ENCODE measurements at regions not wholly inside any gene's neighbourhood (a gene's known extent, or its start where the extent isn't known, plus 50 kb on each side); places are given as distances from the start of the nearest gene placed in this dataset.
A peak's percentile ranks its signal among the peaks of the same experiment; 100 is the strongest.
"Not testable (repeated sequence)": the region's sequence is repeated elsewhere in the genome, so short reads cannot be mapped to it uniquely, and the experiment has no call there.

DNA sequence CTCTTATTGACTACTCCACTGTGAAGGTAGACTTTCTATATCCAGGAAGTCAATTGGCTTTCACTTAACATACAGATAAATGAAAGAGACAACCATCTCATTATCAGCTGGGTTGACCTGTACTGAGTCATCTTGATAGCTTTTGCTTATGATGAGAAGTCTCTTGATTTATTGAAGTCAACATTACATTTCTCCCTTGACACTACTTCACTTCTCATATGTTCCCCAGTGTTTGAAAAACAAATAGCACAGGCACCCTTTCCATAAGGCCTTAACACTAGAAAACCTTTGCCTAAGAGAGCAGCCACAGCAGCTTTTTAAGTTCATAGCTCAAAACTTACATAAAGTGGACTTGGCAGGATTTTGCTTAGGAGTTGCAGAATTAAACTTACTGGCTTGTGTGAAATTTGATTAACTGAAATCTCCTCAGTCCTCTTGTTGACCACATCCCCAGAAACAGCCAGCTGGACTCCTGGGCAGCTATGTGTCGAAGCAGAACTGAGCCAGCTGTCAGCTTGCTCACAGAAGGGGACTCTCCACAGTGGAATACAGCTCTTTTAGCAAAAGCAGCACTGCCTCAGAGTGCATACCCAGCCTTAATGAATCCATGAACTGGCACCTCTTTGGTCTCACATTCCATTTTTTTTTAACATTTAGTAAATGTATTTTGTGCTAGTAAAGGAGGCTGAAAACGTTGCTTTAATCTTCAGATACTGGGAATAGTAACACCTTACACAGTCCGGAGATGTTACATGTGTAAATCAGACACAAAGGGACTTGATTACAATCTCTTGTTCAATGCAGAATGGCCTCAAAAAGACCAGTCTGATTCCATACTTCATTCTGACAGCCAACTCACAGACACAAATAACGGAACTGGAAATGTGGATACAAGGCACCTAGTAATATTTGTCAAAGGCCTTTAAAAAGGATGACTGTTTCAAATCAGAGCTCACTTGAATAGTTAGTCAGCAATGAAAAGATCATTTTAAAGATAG, 1532.7 kb downstream of the HACE1 start:
- no peak for DNase-seq (ENCODE audit: low spot score)

DNA sequence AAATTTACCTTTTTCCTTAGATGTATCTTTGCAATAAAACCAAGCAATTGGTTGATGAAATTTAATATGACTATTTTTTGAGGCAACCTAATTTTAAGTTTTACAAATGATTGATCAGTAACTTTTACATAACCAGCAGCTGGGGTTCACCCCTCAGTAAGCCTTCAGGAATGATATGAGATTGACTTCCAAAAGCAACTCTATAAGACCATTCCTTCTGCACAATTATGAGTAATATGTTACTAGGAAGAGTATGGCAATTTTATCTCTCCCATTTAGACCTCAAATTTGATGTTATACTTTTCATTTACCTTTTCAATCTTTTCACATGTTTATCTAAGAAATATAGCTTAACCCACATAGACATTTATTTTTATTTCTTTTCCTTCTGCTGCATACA, 1546.3 kb downstream of the HACE1 start:
- no peak for DNase-seq (ENCODE audit: low spot score)

DNA sequence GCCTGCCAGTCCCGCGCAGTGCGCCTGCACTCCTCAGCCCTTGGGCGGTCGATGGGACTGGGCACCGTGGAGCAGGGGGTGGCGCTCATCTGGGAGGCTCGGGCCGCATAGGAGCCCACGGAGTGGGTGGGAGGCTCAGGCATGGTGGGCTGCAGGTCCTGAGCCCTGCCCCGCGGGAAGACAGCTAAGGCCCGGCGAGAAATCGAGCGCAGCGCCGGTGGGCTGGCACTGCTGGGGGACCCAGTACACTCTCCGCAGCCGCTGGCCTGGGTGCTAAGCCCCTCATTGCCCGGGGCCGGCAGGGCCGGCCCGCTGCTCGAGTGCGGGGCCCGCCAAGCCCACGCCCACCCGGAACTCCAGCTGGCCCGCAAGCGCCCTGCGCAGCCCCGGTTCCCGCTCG, 1565.3 kb downstream of the HACE1 start:
- not testable (repeated sequence) for DNase-seq (ENCODE audit: low spot score)

DNA sequence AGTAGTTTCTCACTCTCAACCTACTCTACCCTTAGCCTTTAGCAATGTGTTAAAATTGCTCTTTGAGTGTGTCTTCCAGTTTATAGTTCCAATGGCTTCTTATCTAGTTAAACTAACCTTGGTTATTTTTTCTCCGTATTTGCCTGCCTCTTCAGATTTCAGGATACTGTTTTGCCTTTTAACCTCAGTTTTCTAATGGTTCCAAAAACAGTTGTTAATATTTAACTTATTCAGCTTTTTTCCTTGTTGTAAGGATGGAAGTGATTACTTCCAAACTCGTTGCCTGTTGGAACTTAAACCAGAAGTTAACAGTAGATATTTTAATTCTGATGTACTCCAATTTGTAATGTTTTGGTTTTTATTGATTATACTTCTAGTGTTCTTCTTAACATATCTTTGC, 1574.9 kb downstream of the HACE1 start:
- no peak for DNase-seq (ENCODE audit: low spot score)

DNA sequence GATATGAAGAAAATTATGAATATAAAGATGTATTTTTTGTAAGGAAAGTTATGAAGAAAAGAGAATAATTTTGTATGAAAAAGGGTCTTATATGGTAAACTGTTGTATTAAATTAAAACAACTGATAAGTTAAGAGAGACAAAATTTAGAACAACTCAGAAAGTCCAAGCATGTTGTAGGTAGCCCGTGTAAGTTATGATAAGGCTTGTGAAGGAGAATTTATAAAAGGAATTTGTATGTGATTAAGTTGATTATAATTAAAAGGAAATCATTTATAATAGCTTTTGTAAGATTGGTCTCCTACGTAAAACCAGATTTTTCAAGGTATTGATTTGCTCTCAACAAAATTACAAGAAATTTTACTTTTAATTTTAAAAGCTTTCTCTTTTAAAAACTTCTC, 1579.3 kb downstream of the HACE1 start:
- no peak for DNase-seq (ENCODE audit: low spot score)

DNA sequence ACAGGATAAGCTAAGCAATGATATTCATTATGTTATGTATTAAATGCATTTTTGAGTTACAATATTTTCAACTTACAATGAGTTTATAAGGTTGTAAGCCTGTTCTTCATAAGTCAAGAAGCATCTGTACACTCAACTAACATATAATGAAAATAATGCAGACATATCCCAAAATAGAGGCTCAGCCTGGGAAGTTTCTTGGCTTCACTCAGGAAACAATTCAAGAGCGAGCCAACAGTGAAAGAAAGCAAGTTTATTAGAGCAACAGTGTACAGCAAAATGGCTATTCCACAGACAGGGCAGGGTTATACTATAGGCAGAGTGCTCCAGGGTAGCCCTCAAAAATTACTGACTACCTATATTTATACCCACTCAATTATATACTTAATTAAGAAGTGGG, 1581.8 kb downstream of the HACE1 start:
- DNase-seq (ENCODE audit: low spot score) = no peak

DNA sequence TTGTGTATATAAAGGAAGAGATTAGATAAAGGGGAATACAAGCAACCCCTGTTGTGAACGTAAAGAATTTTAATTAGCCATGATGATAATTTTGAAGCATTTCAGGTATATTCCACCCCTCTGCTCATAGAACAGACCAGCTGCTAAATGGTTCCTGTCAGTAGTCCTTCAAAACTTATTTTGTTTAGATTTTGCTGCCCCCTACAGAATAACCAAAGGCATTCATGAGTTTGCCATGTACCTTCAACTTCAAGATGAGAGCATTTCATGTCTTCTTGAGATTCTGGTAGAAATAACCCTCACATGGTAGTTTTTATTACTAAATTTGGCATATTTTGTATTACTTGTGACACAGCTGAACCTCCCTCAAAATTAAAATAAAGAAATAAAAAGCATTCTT, 1586.7 kb downstream of the HACE1 start:
- DNase-seq (ENCODE audit: low spot score) = peak; percentile 2

DNA sequence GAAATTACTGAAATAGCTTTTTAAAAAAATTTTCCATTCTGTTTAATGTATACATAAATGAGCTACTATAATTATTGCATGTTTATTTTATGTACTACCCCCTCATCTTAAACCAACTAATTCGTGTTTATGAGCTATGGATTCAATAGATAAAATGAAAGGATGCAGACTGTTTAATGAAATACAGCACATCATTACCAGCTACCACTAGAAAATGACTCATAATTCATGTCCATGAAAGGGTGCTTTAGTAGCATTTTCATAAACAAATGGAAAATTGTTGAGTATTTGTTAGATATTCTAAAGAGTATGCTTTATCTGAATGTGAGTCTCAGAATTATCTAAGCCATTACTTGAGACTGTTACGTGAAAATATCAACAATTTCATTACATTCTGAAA, 1590.1 kb downstream of the HACE1 start:
- peak; percentile 2 for DNase-seq (ENCODE audit: low spot score)

DNA sequence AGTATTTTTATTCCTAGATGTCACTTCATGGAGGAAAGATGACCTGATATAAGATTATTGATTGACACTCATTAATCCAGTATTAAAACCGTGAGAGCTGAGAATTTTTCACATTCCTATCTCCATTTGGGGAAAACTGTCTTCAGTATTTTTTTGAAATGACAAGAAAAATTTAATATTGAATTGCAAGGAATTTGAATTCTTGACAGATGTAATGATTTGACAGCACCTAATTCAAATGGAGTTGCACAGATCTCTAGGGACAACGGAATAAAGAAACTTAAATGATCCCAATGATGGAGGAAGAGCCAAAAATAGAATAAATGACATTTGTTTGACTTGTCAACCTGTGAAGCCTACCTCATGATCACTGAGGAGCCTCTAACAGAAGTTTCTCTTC, 1591.4 kb downstream of the HACE1 start:
- DNase-seq (ENCODE audit: low spot score) = no peak

DNA sequence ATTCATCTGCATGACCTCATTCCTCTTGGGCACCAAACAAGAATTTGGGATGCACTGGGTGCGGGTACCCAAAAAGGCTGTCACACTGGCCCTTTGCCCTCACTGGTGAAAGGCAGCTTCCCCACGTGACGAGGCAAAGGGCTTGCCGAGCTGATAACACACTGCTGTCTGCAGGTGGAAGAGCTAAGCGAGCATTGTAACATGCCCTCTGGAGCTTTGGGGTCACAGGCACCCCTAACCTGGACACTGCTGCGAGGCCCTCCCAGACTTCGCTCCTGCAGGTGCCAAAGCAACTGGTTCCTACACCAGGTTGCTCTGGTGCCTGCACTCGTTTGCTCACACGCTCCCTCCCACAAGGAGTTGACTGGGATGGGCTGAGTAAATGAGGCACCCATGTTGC, 1595.7 kb downstream of the HACE1 start:
- no peak for DNase-seq (ENCODE audit: low spot score)

DNA sequence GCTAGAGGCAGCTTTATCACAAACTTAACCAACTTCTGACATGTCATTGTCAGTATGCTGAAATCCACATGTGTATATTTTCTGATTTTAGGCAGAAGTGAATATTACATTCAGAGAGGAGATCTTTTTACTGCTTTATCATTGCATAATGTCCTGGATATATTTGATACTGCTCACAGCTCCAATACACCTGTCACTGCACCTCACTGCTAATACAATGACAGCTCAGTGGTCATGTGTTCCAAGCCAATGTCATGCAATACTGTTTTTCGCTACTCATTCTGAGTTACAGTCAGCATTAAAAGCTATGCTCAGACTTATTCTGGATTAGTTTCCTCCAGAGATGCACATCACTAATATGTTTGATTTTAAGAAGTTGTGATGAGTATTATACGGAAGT, 1604.6 kb downstream of the HACE1 start:
- no peak for DNase-seq (ENCODE audit: low spot score)

DNA sequence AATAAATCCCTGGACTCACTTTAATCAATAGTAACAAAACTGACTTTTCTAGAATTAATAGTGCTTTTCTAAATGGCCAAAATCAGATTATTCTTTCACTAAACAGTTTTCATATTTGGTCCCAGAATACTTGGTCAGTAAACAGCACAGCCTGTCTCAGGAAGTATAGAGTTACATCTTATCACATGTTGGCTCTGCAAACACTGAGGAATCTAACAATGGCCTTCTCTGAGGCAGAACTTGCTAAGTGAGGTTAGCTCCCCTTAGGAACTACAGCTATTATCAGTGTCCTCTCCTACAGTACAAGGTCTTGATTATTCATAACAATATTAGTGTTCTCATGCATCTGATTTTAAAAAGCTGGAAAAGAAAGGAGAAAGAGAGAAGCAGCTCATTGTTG, 1622.8 kb downstream of the HACE1 start:
- DNase-seq (ENCODE audit: low spot score) = peak; percentile 13

DNA sequence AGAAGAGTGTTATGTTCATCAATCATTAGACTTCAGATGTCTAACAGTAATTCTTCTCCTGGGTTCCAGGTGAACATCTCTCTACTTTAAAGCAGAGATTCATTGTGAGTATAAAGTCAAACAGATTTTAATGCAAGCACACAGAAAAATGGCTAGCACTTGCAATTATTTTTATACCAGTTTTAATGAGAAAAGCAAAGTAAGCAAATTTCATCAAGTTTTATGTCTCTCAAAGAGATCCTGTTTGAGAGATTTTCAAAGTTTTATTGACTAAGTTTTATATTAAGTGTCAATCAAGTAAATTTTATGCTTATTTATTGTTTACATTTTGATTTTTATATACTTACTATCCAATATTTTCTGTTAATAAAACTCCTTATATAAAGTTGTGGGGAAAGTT, 1628.5 kb downstream of the HACE1 start:
- no peak for DNase-seq (ENCODE audit: low spot score)

DNA sequence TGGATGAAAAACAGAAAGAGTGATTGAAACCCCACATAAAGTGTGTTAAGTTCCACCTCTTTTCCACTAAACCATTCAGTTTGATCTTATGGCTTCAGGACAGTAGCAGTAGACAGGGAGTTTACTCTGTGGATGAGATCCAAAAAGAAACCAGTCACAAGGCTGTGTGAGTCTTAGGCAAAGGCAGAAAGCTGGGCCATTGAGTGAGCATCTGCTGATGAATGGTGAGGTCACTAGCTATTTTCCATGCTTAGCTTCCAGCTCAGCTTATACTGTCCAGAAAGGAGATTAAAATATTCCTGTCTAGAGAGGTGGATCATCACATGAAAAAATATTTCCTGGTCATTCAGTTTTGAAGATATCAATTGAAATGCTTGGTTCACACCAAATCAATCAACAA, 1643.9 kb downstream of the HACE1 start:
- no peak for DNase-seq (ENCODE audit: low spot score)

DNA sequence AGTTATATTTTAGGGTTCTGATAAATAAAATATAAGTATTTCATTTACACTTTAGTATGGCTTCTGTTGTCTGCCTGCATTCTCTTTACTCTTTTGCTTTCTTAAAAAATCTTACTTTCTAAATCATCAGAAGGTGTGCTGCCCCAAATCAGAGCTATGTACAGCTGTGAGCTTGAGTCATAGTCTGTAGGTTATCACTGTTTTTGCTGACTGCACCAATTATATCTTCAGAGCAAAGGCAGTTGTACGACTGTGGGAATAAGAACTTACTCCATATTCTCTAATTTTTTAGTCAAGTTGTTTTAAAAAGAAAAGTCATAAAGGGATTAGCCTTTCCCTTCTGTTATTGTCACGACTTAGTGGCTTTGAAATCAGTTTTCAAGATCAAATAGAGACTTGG, 1649.0 kb downstream of the HACE1 start:
- no peak for DNase-seq (ENCODE audit: low spot score)

DNA sequence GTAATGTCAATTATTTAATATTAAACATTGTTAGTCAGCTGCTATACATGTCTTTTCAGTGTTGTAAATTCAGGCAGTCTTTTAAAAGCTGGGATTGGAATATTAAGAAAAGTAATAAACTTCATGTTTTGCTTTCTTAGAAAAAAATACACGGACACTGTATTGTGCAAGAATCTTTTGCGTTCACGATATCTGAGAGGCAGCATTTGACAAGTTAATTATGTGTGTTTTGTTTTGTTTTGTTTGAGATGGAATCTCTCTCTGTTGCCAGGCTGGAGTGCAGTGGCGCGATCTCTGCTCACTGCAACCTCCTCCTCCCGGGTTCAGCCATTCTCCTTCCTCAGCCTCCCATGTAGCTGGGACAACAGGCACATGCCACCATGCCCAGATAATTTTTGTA, 1661.3 kb downstream of the HACE1 start:
- DNase-seq (ENCODE audit: low spot score) = no peak

DNA sequence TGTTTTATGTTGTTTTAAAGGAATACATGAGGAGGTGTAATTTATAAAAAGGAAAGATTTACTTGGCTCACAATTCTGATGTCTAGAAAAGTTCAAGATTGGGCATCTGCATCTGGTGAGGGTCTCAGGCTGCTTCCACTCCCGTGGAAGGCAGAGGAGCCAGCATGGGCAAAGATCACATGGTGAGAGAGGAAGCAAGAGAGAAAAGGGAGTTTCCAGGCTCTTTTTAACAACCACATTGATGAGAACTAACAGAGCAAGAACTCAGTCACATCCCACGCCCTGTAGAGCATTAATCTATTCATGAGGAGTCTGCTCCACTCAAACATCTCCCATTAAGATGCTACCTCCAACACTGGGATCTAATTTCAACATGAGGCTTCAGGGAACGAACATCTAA, 1666.3 kb downstream of the HACE1 start:
- no peak for DNase-seq (ENCODE audit: low spot score)

DNA sequence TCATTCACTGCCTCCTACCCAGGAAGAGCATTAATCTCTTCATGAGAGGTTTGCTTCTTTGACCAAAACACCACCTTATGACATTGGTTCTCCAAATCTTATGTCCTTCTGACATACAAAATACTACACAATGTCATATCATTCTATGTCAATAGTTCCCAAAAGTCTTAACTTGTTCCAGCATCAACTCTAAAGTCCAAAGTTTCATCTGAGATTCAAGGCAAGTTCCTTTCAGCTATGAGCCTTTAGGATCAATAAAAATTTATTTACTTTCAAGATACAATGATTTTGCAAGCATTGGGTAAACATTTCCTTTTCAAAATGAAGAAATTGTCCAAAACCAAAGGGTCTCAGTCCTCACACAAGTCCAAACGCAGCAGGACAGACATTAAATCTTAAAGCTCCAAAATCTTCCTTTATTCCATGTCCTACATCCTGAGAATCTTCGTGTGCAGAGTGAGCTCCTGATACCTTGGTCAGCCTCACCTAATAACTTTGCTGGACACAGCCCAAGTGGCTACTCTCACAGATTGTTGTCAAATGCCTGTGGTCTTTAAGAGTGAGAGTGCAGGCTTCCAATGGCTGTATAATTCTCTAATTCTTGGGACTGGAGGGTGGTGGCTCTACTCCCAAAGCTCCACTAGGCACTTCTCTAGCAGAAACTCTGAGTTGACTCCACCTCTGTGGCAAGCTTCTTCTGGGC, 1668.2 kb downstream of the HACE1 start:
- DNase-seq (ENCODE audit: low spot score) = no peak

DNA sequence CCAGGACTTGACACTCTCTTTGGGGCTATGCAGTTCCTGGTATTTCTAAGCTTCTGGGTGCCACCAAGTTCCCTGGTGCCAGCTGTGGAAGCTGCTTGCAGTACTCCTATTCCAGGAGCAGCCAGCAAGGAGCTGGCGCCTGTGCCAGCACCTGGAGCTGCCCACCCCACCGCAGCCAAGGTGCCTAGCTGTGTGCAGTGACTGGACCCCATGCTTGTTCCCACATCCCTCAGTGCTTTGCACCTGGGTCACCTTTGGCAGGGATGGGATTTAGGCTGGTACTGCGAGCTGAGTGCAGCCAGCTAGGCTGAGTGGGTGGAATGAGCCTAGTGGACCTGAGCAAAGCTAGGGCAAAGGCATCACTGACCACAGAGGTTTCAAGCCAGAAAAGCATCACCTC, 1674.9 kb downstream of the HACE1 start:
- DNase-seq (ENCODE audit: low spot score) = no peak

DNA sequence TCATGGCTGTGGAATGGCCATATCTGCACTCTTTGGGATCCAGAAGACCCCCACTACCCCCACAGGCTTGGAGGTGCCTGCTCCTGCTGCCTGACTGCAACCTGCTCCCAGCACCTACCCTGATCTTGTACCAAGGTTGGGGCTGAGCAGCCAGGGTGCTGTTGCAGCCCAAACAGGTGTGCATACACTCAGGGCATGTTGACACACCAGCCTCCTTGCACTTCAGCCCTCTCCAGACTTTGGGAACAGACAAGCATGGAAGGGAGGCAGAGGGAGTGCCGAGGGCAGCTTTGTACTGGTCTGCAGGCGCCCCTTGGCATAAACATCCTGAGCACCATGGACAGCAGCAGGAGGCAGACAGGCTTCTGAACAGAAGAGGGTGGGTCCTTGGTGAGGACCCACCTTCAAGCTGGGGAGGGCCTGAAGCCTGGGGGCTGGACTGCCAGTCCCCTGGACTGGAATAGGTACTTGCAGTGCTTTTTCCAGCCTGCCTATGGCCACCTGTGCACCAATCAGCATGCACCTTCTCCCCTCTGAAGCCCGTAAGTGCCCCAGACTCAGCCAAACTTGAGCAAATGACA, 1675.8 kb downstream of the HACE1 start:
- DNase-seq (ENCODE audit: low spot score) = no peak

DNA sequence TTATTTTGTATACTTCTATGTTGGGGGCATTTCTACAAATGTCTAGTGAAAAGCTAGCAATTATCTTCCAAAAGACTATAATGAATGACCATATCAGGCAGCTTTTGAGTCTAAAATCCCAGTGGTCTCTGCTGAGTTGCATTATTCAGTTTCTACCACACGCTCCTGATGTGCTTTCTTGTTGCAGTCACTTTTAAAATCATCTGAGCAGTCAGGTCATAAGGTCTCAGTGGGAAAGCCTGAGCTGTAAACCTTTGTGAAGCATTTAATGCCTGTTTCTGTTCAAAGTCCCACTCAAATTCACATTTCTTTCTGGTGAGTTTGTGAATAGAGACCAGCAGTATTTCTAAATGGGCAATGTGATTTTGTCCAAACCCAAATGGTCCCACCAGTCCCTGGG, 1681.5 kb downstream of the HACE1 start:
- no peak for DNase-seq (ENCODE audit: low spot score)

DNA sequence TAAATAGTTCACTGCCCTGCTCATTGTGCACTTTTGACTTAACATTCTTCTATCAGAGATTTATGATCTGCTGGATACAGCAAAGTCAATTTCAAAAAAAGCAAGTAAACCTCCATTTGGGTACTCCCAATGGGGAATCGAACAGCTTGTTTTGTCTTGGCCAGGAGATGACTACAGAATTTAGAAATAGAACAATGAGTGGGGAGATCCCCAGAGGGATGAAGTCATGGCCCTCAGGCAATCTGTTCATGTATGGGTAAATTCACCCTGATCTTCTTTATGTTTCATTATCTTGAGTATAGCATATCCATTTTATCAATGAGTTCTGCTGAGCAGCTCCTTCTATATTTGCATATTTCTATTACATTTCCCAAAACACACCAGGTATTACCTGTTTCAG, 1681.9 kb downstream of the HACE1 start:
- DNase-seq (ENCODE audit: low spot score) = no peak

DNA sequence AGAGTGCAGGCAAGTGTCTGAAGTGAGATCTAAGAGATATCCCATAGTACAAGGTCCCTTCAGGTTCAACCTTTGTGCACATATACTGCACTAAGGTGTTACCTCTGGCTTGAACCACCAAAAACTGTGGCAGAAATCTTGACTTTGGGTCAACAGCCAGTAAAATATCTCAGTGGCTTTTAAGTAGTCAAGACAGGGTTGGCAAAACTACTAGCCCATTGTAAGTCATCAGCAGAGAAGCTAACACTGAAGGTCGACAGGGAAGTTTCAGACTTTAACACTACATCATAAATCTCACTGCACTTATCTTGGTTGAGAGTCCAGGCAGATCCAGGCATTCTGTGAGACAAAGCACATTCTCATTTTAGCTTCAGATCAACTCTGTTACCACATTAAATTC, 1684.7 kb downstream of the HACE1 start:
- no peak for DNase-seq (ENCODE audit: low spot score)

All from COLO829 (cell line).